ENCODE measurements at regions not wholly inside any gene's neighbourhood (a gene's known extent, or its start where the extent isn't known, plus 50 kb on each side); places are given as distances from the start of the nearest gene placed in this dataset.
"Not testable (repeated sequence)": the region's sequence is repeated elsewhere in the genome, so short reads cannot be mapped to it uniquely, and the experiment has no call there.

DNA sequence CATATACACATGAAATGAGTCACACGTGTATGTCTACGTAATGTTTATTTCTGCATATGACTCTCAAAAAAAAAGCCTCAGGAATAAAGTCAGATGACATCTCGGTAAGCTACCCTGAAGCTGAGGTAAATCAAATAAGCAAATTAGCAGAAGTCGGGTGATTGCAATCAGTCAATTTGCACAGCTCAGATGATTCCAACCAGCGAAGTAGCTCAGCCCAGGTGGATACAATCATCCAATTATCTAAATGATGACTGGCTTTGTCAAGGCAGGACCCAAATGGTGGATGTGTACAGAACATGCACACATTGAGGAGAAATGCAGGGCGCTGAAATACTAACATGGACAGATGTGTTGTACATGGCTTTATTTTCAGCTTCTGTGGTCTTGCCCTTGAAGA lies 148.5 kb downstream of the ZNF486 start:
- H3K27me3 ChIP-seq (ENCODE audit: control insufficient read depth in 1 of 2, insufficient read depth in 2 of 2, low read length in 2 of 2): no peaks in the 10 kb centered on the region
- H3K4me1 ChIP-seq (ENCODE audit: control insufficient read depth in 2 of 2, insufficient read depth in 2 of 2, low read length in 1 of 2): no peaks in the 10 kb centered on the region
- no peaks in the 10 kb centered on the region for H3K36me3 ChIP-seq (ENCODE audit: control insufficient read depth in 2 of 2, insufficient read depth in 2 of 2, low read length in 1 of 2)
- no peak overlapping the region for H3K4me3 ChIP-seq (ENCODE audit: low read depth in 1 of 2, low read length in 2 of 2)
- no peak overlapping the region for H3K27ac ChIP-seq (ENCODE audit: low read depth in 2 of 2, low read length in 1 of 2)
- peaks cover 0 to 4% of the 10 kb centered on the region in 2 donors for H3K9me3 ChIP-seq (ENCODE audit: control insufficient read depth in 2 of 2, insufficient read depth in 1 of 2, low read depth in 1 of 2, low read length in 1 of 2)
- 53 to 57% methylated on average over 6 of the region's 6 CpGs for WGBS, 2 donors

DNA sequence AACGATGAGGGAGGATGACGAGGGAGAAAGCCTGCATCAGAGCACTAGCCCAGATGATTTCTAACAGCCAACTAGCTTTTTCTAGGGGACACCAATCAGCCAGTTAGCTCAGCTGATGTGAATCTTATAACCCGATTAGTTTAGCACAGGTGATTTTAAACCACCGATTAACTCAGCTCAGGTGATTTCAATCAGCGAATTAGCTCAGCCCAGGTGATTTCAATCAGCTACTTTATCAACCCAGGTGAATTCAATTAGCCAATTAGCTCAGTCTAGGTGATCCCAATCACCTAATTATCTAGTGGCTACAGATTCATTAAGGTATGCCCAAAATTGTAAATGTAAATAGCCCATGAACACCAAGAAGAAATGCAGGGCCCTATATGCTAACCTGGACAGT lies 146.9 kb downstream of the ZNF486 start:
- H3K4me3 ChIP-seq (ENCODE audit: low read depth in 1 of 2, low read length in 2 of 2): no peak overlapping the region
- H3K4me1 ChIP-seq (ENCODE audit: control insufficient read depth in 2 of 2, insufficient read depth in 2 of 2, low read length in 1 of 2): no peaks in the 10 kb centered on the region
- H3K36me3 ChIP-seq (ENCODE audit: control insufficient read depth in 2 of 2, insufficient read depth in 2 of 2, low read length in 1 of 2): no peaks in the 10 kb centered on the region
- no peaks in the 10 kb centered on the region for H3K27me3 ChIP-seq (ENCODE audit: control insufficient read depth in 1 of 2, insufficient read depth in 2 of 2, low read length in 2 of 2)
- H3K9me3 ChIP-seq (ENCODE audit: control insufficient read depth in 2 of 2, insufficient read depth in 1 of 2, low read depth in 1 of 2, low read length in 1 of 2): peaks cover 0 to 4% of the 10 kb centered on the region in 2 donors
- H3K27ac ChIP-seq (ENCODE audit: low read depth in 2 of 2, low read length in 1 of 2): no peak overlapping the region
- 78 to 83% methylated on average over 5 of the region's 5 CpGs for WGBS, 2 donors

DNA sequence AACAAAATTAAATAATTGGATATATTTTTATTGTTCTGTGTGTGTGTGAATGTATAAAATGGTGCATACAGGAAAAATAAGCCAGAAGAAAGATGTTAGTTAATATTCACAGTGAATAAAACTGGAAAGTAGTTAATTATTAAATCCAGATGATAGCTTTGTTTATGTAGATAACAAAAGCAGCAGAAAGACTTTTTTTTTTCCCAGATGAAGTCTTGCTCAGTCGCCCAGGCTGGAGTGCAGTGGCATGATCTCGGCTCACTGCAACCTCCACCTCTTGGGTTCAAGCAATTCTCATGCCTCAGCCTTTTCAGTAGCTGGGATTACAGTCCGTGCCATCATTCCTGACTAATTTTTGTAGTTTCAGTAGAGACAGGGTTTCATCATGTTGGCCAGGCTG lies 140.1 kb downstream of the ZNF486 start:
- H3K36me3 ChIP-seq (ENCODE audit: control insufficient read depth in 2 of 2, insufficient read depth in 2 of 2, low read length in 1 of 2): no peaks in the 10 kb centered on the region
- WGBS, 2 donors: 53 to 64% methylated on average over 3 of the region's 3 CpGs

DNA sequence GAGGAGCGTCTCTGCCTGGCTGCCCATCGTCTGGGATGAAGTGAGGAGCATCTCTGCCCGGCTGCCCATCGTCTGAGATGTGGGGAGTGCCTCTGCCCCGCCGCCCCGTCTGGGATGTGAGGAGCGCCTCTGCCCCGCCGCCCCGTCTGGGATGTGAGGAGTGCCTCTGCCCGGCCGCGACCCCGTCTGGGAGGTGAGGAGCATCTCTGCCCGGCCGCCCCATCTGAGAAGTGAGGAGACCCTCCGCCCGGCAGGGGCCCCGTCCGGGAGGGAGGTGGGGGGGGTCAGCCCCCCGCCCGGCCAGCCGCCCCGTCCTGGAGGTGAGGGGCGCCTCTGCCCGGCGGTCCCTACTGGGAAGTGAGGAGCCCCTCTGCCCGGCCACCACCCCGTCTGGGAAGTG lies 129.3 kb downstream of the ZNF486 start:
- not testable (repeated sequence) for H3K36me3 ChIP-seq (ENCODE audit: control insufficient read depth in 2 of 2, insufficient read depth in 2 of 2, low read length in 1 of 2); H3K27me3 ChIP-seq (ENCODE audit: control insufficient read depth in 1 of 2, insufficient read depth in 2 of 2, low read length in 2 of 2); H3K4me3 ChIP-seq (ENCODE audit: low read depth in 1 of 2, low read length in 2 of 2); H3K27ac ChIP-seq (ENCODE audit: low read depth in 2 of 2, low read length in 1 of 2); H3K9me3 ChIP-seq (ENCODE audit: control insufficient read depth in 2 of 2, insufficient read depth in 1 of 2, low read depth in 1 of 2, low read length in 1 of 2); H3K4me1 ChIP-seq (ENCODE audit: control insufficient read depth in 2 of 2, insufficient read depth in 2 of 2, low read length in 1 of 2)
- WGBS, 2 donors: 94 to 95% methylated on average over 28 to 30 of the region's 30 CpGs

More for the DNA sequence above, 140.1 kb downstream of the ZNF486 start:
- Histone ChIP-seq H3K4me3 (ENCODE audit: low read depth in 1 of 2, low read length in 2 of 2) (no peak overlapping the region), H3K9me3 (ENCODE audit: control insufficient read depth in 2 of 2, insufficient read depth in 1 of 2, low read depth in 1 of 2, low read length in 1 of 2) (no peaks in the 10 kb centered on the region), H3K27ac (ENCODE audit: low read depth in 2 of 2, low read length in 1 of 2) (no peak overlapping the region), H3K4me1 (ENCODE audit: control insufficient read depth in 2 of 2, insufficient read depth in 2 of 2, low read length in 1 of 2) (no peaks in the 10 kb centered on the region), H3K27me3 (ENCODE audit: control insufficient read depth in 1 of 2, insufficient read depth in 2 of 2, low read length in 2 of 2) (no peaks in the 10 kb centered on the region)

DNA sequence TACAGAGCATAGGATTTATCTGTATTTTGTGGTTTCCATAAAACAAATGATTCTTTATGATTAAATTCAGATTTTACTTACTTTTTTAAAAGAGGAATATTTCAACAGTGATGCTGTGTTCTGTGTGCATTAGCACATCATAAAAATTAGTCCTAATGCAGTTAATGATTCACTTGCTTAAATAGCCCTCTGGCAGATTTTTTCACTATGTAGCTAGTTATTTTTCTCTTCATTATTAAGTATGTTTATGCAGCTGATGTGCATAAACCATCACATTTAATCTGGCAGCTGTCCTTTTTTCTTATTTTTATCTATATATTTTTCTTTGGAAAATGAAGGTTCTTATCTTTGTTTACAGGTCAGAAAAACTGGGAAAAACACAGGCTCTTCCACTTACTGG lies 127.2 kb downstream of the ZNF486 start:
- Histone ChIP-seq H3K27me3 (ENCODE audit: control insufficient read depth in 1 of 2, insufficient read depth in 2 of 2, low read length in 2 of 2) (no peaks in the 10 kb centered on the region), H3K27ac (ENCODE audit: low read depth in 2 of 2, low read length in 1 of 2) (no peak overlapping the region), H3K9me3 (ENCODE audit: control insufficient read depth in 2 of 2, insufficient read depth in 1 of 2, low read depth in 1 of 2, low read length in 1 of 2) (no peaks in the 10 kb centered on the region), H3K36me3 (ENCODE audit: control insufficient read depth in 2 of 2, insufficient read depth in 2 of 2, low read length in 1 of 2) (no peaks in the 10 kb centered on the region), H3K4me1 (ENCODE audit: control insufficient read depth in 2 of 2, insufficient read depth in 2 of 2, low read length in 1 of 2) (no peaks in the 10 kb centered on the region), H3K4me3 (ENCODE audit: low read depth in 1 of 2, low read length in 2 of 2) (no peak overlapping the region)

DNA sequence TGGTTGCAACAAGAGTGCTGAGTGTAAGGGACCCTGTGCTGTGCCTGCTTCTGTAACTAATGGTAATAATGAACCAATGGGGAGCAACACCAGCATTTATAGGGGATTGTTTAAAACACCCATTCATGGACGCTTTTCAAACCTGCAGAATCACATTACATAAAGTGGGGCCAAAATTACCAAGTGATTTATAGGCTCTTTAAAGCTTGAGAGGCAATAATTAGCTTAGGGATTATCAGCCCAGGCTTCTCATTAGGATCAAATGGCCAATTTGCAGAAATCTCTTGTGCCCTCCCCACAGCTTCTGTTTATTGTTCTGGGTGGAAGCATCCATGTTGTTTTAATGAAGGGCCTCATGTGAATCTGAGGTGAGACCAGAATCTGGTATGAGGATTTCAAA lies 125.5 kb downstream of the ZNF486 start:
- H3K4me1 ChIP-seq (ENCODE audit: control insufficient read depth in 2 of 2, insufficient read depth in 2 of 2, low read length in 1 of 2); H3K27ac ChIP-seq (ENCODE audit: low read depth in 2 of 2, low read length in 1 of 2); H3K9me3 ChIP-seq (ENCODE audit: control insufficient read depth in 2 of 2, insufficient read depth in 1 of 2, low read depth in 1 of 2, low read length in 1 of 2); H3K36me3 ChIP-seq (ENCODE audit: control insufficient read depth in 2 of 2, insufficient read depth in 2 of 2, low read length in 1 of 2); H3K27me3 ChIP-seq (ENCODE audit: control insufficient read depth in 1 of 2, insufficient read depth in 2 of 2, low read length in 2 of 2); H3K4me3 ChIP-seq (ENCODE audit: low read depth in 1 of 2, low read length in 2 of 2): not testable (repeated sequence)
- 64 to 68% methylated on average over 1 of the region's 1 CpG for WGBS, 2 donors

DNA sequence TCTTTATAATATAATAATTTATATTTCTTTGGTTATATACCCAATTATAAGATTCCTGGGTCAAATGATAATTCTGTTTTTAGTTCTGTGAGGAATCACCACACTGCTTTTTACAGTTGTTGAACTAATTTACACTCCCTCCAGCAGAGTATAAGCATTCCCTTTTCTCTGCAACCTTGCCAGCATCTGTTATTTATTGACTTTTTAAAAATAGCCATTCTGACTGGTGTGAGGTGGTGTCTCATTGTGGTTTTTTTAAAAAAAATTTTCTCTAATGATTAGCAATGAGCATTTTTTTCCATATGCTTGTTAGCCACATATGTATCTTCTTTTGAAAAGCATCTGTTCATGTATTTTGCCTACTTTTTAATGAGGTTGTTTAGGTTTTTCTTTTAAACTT lies 122.2 kb downstream of the ZNF486 start:
- H3K4me1 ChIP-seq (ENCODE audit: control insufficient read depth in 2 of 2, insufficient read depth in 2 of 2, low read length in 1 of 2): no peaks in the 10 kb centered on the region
- no peaks in the 10 kb centered on the region for H3K27me3 ChIP-seq (ENCODE audit: control insufficient read depth in 1 of 2, insufficient read depth in 2 of 2, low read length in 2 of 2)
- H3K9me3 ChIP-seq (ENCODE audit: control insufficient read depth in 2 of 2, insufficient read depth in 1 of 2, low read depth in 1 of 2, low read length in 1 of 2): no peaks in the 10 kb centered on the region
- H3K4me3 ChIP-seq (ENCODE audit: low read depth in 1 of 2, low read length in 2 of 2): no peak overlapping the region
- H3K27ac ChIP-seq (ENCODE audit: low read depth in 2 of 2, low read length in 1 of 2): no peak overlapping the region
- H3K36me3 ChIP-seq (ENCODE audit: control insufficient read depth in 2 of 2, insufficient read depth in 2 of 2, low read length in 1 of 2): no peaks in the 10 kb centered on the region

DNA sequence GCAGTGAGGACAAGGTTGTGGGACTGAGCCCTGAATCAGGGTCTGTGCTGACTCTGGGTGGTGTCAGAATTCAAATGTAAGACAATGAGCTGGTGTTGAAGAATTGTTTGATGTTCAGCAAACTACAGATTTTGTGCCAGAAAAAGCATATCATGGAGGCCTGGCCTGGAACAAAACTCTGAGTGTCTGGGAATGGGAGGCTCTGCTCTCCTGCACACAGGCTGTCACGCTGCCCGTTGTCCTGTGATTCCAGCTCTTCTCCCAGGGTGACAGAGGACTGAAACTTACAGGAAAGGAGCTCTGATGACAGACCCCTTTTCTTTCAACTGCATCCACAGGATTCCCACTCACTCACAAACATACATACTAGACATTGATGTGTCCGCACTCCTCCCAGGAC lies 120.1 kb downstream of the ZNF486 start:
- no peaks in the 10 kb centered on the region for H3K4me1 ChIP-seq (ENCODE audit: control insufficient read depth in 2 of 2, insufficient read depth in 2 of 2, low read length in 1 of 2)
- H3K27ac ChIP-seq (ENCODE audit: low read depth in 2 of 2, low read length in 1 of 2): no peak overlapping the region
- H3K9me3 ChIP-seq (ENCODE audit: control insufficient read depth in 2 of 2, insufficient read depth in 1 of 2, low read depth in 1 of 2, low read length in 1 of 2): no peaks in the 10 kb centered on the region
- H3K36me3 ChIP-seq (ENCODE audit: control insufficient read depth in 2 of 2, insufficient read depth in 2 of 2, low read length in 1 of 2): no peaks in the 10 kb centered on the region
- no peak overlapping the region for H3K4me3 ChIP-seq (ENCODE audit: low read depth in 1 of 2, low read length in 2 of 2)
- H3K27me3 ChIP-seq (ENCODE audit: control insufficient read depth in 1 of 2, insufficient read depth in 2 of 2, low read length in 2 of 2): no peaks in the 10 kb centered on the region
- 86 to 90% methylated on average over 3 of the region's 3 CpGs for WGBS, 2 donors

DNA sequence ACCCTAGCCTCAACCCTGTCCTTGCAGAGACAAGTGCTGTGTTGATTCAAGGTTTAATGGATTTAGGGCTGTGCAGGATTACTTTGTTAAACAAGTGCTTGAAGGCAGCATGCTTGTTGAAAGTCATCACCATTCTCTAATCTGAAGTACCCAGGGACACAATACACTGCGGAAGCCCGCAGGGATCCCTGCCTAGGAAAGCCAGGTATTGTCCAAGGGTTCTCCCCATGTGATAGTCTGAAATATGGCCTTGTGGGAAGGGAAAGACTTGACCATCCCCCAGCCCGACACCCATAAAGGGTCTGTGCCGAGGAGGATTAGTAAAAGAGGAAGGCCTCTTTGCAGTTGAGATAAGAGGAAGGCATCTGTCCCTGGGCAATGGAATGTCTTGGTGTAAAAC lies 118.9 kb downstream of the ZNF486 start:
- 51 to 55% methylated on average over 4 of the region's 4 CpGs for WGBS, 2 donors
- H3K27ac ChIP-seq (ENCODE audit: low read depth in 2 of 2, low read length in 1 of 2); H3K9me3 ChIP-seq (ENCODE audit: control insufficient read depth in 2 of 2, insufficient read depth in 1 of 2, low read depth in 1 of 2, low read length in 1 of 2); H3K36me3 ChIP-seq (ENCODE audit: control insufficient read depth in 2 of 2, insufficient read depth in 2 of 2, low read length in 1 of 2); H3K27me3 ChIP-seq (ENCODE audit: control insufficient read depth in 1 of 2, insufficient read depth in 2 of 2, low read length in 2 of 2); H3K4me1 ChIP-seq (ENCODE audit: control insufficient read depth in 2 of 2, insufficient read depth in 2 of 2, low read length in 1 of 2); H3K4me3 ChIP-seq (ENCODE audit: low read depth in 1 of 2, low read length in 2 of 2): not testable (repeated sequence)

DNA sequence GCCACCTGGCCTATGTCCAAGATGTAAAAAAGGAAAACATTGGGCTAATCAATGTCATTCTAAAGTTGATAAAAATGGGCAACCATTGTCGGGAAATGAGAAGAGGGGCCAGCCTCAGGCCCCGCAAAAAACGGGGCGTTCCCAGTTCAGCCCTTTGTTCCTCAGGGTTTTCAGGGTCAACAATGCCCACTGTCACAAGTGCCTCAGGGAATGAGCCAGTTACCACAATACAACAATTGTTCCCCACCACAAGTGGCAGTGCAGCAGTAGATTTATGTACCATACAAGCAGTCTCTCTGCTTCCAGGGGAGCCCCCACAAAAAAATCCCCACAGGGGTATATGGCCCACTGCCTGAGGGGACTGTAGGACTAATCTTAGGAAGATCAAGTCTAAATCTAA lies 112.5 kb downstream of the ZNF486 start:
- H3K4me1 ChIP-seq (ENCODE audit: control insufficient read depth in 2 of 2, insufficient read depth in 2 of 2, low read length in 1 of 2): no peaks in the 10 kb centered on the region
- H3K36me3 ChIP-seq (ENCODE audit: control insufficient read depth in 2 of 2, insufficient read depth in 2 of 2, low read length in 1 of 2): no peaks in the 10 kb centered on the region
- H3K27ac ChIP-seq (ENCODE audit: low read depth in 2 of 2, low read length in 1 of 2): no peak overlapping the region
- no peaks in the 10 kb centered on the region for H3K27me3 ChIP-seq (ENCODE audit: control insufficient read depth in 1 of 2, insufficient read depth in 2 of 2, low read length in 2 of 2)
- no peak overlapping the region for H3K4me3 ChIP-seq (ENCODE audit: low read depth in 1 of 2, low read length in 2 of 2)
- H3K9me3 ChIP-seq (ENCODE audit: control insufficient read depth in 2 of 2, insufficient read depth in 1 of 2, low read depth in 1 of 2, low read length in 1 of 2): peaks cover 4 to 6% of the 10 kb centered on the region in 2 donors
- 86 to 90% methylated on average over 4 of the region's 4 CpGs for WGBS, 2 donors
